Trophoblast cell (in vitro differentiated cells and primary cell): ENCODE measurements at regions not wholly inside any gene's neighbourhood (a gene's known extent, or its start where the extent isn't known, plus 50 kb on each side); places are given as distances from the start of the nearest gene placed in this dataset.
A peak's percentile ranks its signal among the peaks of the same experiment; 100 is the strongest.

Source experiments
- DNase-seq, 2 donors: peaks; one replicate each; pipeline ENCODE4 v3.0.0-alpha.2; 2016
- H2AFZ ChIP-seq: 2 replicates; pipeline ENCODE4 v1.6.1; 2013; ENCODE audit warnings: low read length, moderate library complexity, mild to moderate bottlenecking; ENCODE audit not compliant: insufficient read depth, poor library complexity
- H2AK5ac ChIP-seq: 2 replicates; pipeline ENCODE4 v1.6.1; 2013; ENCODE audit warnings: mild to moderate bottlenecking, low read length
- H2BK120ac ChIP-seq: 2 replicates; pipeline ENCODE4 v1.6.1; 2013; ENCODE audit warnings: low read length, mild to moderate bottlenecking, moderate library complexity; ENCODE audit not compliant: insufficient read depth, poor library complexity
- H2BK12ac ChIP-seq: 2 replicates; pipeline ENCODE4 v1.6.1; 2013; ENCODE audit warnings: mild to moderate bottlenecking, low read length, moderate library complexity
- H2BK5ac ChIP-seq: 2 replicates; pipeline ENCODE4 v1.6.1; 2013; ENCODE audit warnings: low read length, low read depth, moderate library complexity, mild to moderate bottlenecking; ENCODE audit not compliant: poor library complexity
- H3K14ac ChIP-seq: 2 replicates; pipeline ENCODE4 v1.6.1; 2013; ENCODE audit warnings: mild to moderate bottlenecking, low read length
- H3K18ac ChIP-seq: 2 replicates; pipeline ENCODE4 v1.6.1; 2013; ENCODE audit warnings: mild to moderate bottlenecking, low read length
- H3K23ac ChIP-seq: 2 replicates; pipeline ENCODE4 v1.6.1; 2013; ENCODE audit warnings: low read length
- H3K27ac ChIP-seq: 2 replicates; pipeline ENCODE4 v1.5.1; 2013; ENCODE audit warnings: low read depth, mild to moderate bottlenecking, inconsistent platforms, low read length, moderate library complexity
- H3K27me3 ChIP-seq: 2 replicates; pipeline ENCODE4 v1.6.1; 2013; ENCODE audit warnings: inconsistent platforms, mild to moderate bottlenecking, low read length, moderate library complexity; ENCODE audit not compliant: insufficient read depth
- H3K36me3 ChIP-seq, 2 experiments: 1 replicate in 1 of 2; 2 replicates in 1 of 2; pipeline ENCODE4 v1.6.1; 2013; ENCODE audit warnings: low read length in 2 of 2, mild to moderate bottlenecking in 2 of 2, moderate library complexity in 1 of 2; ENCODE audit not compliant: insufficient read depth in 2 of 2, control insufficient read depth in 1 of 2
- H3K4ac ChIP-seq: 2 replicates; pipeline ENCODE4 v1.6.1; 2013; ENCODE audit warnings: low read depth, mild to moderate bottlenecking, low read length, moderate library complexity
- H3K4me1 ChIP-seq, 2 experiments: 1 replicate in 1 of 2; 2 replicates in 1 of 2; pipeline ENCODE4 v1.6.1; 2013; ENCODE audit warnings: low read length in 2 of 2, mild to moderate bottlenecking in 2 of 2, moderate library complexity in 1 of 2; ENCODE audit not compliant: insufficient read depth in 2 of 2, control insufficient read depth in 1 of 2
- H3K4me2 ChIP-seq: 2 replicates; pipeline ENCODE4 v1.6.1; 2013; ENCODE audit warnings: inconsistent platforms, mild to moderate bottlenecking, low read length, moderate library complexity
- H3K4me3 ChIP-seq: 2 replicates; pipeline ENCODE4 v1.5.1; 2013; ENCODE audit warnings: mild to moderate bottlenecking, low read depth, low read length, inconsistent platforms
- H3K79me1 ChIP-seq: one replicate; pipeline ENCODE4 v1.6.1; 2013; ENCODE audit warnings: low read length
- H3K79me2 ChIP-seq: 2 replicates; pipeline ENCODE4 v1.6.1; 2013; ENCODE audit warnings: low read length, mild to moderate bottlenecking; ENCODE audit not compliant: control insufficient read depth, insufficient read depth, poor library complexity
- H3K9ac ChIP-seq: 2 replicates; pipeline ENCODE4 v1.6.1; 2013; ENCODE audit warnings: mild to moderate bottlenecking, low read length
- H3K9me3 ChIP-seq: 2 replicates; pipeline ENCODE4 v1.6.1; 2013; ENCODE audit warnings: low read depth, mild to moderate bottlenecking, control low read depth, inconsistent platforms, low read length; ENCODE audit not compliant: insufficient read depth
- H4K12ac ChIP-seq: 2 replicates; pipeline ENCODE4 v1.6.1; 2013; ENCODE audit warnings: low read depth, mild to moderate bottlenecking, low read length, moderate library complexity
- H4K8ac ChIP-seq: 2 replicates; pipeline ENCODE4 v1.6.1; 2013; ENCODE audit warnings: low read depth, mild to moderate bottlenecking, low read length, moderate library complexity
- H4K91ac ChIP-seq: one replicate; pipeline ENCODE4 v1.6.1; 2013; ENCODE audit warnings: low read depth, mild to moderate bottlenecking, low read length, moderate library complexity
- WGBS: extraction: QIAGEN DNeasy Blood & Tissue Kit; methylation state at CpG from one replicate; pipeline ENCODE4 v1.1.7; 2013; ENCODE audit warnings: missing lambda C conversion rate; ENCODE audit not compliant: insufficient read length, insufficient coverage; ENCODE audit errors: extremely low coverage; 5-methylcytosine and 5-hydroxymethylcytosine counted together

DNA sequence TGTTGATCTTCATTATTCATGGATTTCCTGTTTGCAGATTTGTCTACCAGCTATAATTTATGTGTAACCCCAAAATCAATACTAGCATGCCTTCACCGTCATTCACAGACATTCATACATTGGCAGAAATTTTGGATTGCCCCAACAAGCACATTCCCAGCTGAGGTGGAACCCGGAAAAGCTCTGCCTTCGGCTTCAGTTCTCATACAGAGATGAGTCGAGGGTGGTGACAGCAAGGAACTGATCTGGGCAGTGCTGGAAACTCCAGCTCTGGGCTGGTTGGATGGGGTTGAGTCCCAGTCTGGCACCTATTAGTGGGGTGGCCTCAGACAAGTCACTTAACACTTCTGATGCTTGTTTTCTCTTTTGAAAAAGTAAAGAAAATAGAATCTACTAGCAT, 267.5 kb downstream of the SNX13 start:
- peaks cover 2 to 3% of the 10 kb centered on the region in 2 experiments for H3K4me1 ChIP-seq
- no peaks in the 10 kb centered on the region for H3K9me3 ChIP-seq
- no CpG with 5 or more reads among the region's 4 CpGs for WGBS
- H2BK12ac ChIP-seq = no peak overlapping the region
- peak overlapping the region; percentile 26 for H4K91ac ChIP-seq
- no peak overlapping the region for H3K14ac ChIP-seq
- no peak overlapping the region for H4K12ac ChIP-seq
- H3K4ac ChIP-seq = no peak overlapping the region
- H2BK120ac ChIP-seq = no peak overlapping the region
- H3K4me3 ChIP-seq = no peak overlapping the region
- no peaks in the 10 kb centered on the region for H3K27me3 ChIP-seq
- H3K9ac ChIP-seq = no peak overlapping the region
- no peak overlapping the region for H2AK5ac ChIP-seq
- no peak overlapping the region for H3K4me2 ChIP-seq
- H3K79me1 ChIP-seq = peaks cover 10% of the 10 kb centered on the region
- H3K27ac ChIP-seq = no peak overlapping the region
- H2BK5ac ChIP-seq = no peak overlapping the region
- no peak overlapping the region for H3K18ac ChIP-seq
- no peak overlapping the region for H4K8ac ChIP-seq
- no peaks in the 10 kb centered on the region for H3K79me2 ChIP-seq
- H2AFZ ChIP-seq = no peak overlapping the region
- no peaks in the 10 kb centered on the region for H3K36me3 ChIP-seq
- DNase-seq = no peak
- H3K23ac ChIP-seq = no peak overlapping the region

DNA sequence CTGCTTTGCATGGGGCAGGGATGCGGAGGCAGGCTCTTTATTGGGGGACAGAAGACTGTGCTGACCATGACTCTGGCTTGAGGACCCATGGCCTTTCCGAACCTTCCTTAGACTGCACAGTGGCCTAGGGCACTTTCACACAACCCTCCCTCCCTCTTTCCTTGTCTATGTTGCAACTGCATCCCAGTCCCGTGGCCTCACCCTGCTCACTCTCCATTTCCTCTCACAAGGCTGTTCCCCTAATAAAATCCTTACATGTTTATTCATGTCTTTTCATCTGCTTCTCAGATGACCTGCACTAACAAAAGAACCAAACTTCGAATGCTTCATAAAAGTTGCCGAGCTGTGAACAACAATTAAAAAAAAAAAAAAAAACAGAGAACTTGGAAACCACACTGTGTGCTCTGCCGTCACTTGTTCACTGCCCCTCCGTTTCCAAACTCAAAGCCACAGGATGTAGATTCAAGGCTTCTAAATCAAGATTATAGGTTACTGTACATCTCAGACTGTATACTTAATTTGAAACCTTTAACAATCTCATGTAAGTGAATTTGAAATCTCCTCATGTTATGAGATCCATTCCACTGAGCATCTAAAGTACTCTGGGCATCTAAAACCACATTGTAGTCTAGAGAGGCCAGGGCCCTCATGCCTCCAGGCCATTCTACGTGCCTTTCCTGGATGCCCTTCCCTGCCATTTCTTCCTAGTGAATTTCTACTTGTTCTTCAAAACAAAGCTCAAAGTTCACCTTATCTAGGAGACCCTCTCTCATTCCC, 265.9 kb downstream of the SNX13 start:
- H3K23ac ChIP-seq = no peak overlapping the region
- H3K4me1 ChIP-seq = peaks cover 6 to 7% of the 10 kb centered on the region in 2 experiments
- H4K91ac ChIP-seq = peak overlapping the region; percentile 60
- H3K27me3 ChIP-seq = no peaks in the 10 kb centered on the region
- H2AFZ ChIP-seq = no peak overlapping the region
- H4K12ac ChIP-seq = no peak overlapping the region
- H3K9me3 ChIP-seq = no peaks in the 10 kb centered on the region
- H3K79me1 ChIP-seq = peaks cover 18% of the 10 kb centered on the region
- no peak overlapping the region for H3K4ac ChIP-seq
- peak overlapping the region; percentile 19 for H2BK120ac ChIP-seq
- peak overlapping the region; percentile 18 for H3K27ac ChIP-seq
- H3K14ac ChIP-seq = peak overlapping the region; percentile 32
- peak overlapping the region; percentile 42 for H4K8ac ChIP-seq
- no peaks in the 10 kb centered on the region for H3K36me3 ChIP-seq
- no peak overlapping the region for H3K4me3 ChIP-seq
- H3K79me2 ChIP-seq = no peaks in the 10 kb centered on the region
- peak overlapping the region; percentile 23 for H2AK5ac ChIP-seq
- H2BK5ac ChIP-seq = peak overlapping the region; percentile 29
- DNase-seq = peak; percentile 86 to 95
- no peak overlapping the region for H3K9ac ChIP-seq
- WGBS = no CpG with 5 or more reads among the region's 8 CpGs
- H3K18ac ChIP-seq = peak overlapping the region; percentile 3
- no peak overlapping the region for H3K4me2 ChIP-seq
- H2BK12ac ChIP-seq = peak overlapping the region; percentile 61

DNA sequence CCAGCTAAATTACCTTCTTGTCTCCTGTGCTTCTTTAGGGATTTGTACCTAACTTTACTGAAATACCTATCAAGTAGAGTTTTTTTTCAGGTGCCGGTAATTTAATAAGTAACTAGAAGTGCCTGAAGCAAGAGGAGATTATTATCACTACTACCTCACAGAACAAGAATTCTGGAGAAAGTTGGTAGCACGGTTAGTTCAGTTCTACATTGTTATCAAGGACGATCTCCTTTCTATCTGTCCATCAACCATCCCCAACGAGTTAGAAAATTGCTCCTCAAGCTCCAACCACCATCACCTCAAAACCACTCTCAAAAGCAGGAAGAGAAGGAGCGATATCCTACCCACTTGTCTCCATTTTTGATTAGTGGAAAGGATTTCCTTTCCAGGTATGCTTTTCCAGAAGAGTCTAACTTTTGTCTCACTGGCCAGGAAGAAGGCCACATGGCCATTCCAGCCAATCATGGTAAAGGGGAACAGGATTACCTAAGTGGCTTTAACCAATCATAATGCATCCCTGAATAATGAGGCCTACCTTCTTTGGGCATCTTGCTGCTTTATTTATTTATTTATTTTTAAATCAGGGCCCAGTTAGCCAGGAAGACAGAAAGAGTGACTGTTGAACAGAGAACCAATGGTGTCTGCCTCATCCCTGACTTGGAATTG, 265.2 kb downstream of the SNX13 start:
- Histone ChIP-seq H3K23ac (no peak overlapping the region), H3K9me3 (no peaks in the 10 kb centered on the region), H4K8ac (no peak overlapping the region), H4K91ac (peak overlapping the region; percentile 64), H2AK5ac (no peak overlapping the region), H3K79me2 (no peaks in the 10 kb centered on the region), H3K9ac (no peak overlapping the region), H3K4ac (peak overlapping the region; percentile 78), H3K14ac (peak overlapping the region; percentile 62), H3K4me3 (no peak overlapping the region), H3K79me1 (peaks cover 24% of the 10 kb centered on the region), H2AFZ (no peak overlapping the region), H2BK12ac (no peak overlapping the region), H2BK120ac (peak overlapping the region; percentile 88), H3K27ac (peak overlapping the region; percentile 48), H4K12ac (no peak overlapping the region), H3K27me3 (no peaks in the 10 kb centered on the region), H3K4me2 (no peak overlapping the region), H3K4me1 (peaks cover 13 to 14% of the 10 kb centered on the region in 2 experiments), H2BK5ac (no peak overlapping the region), H3K18ac (no peak overlapping the region), H3K36me3 (no peaks in the 10 kb centered on the region)
- peak; percentile 34 to 94 for DNase-seq
- WGBS = no CpG with 5 or more reads among the region's 5 CpGs

DNA sequence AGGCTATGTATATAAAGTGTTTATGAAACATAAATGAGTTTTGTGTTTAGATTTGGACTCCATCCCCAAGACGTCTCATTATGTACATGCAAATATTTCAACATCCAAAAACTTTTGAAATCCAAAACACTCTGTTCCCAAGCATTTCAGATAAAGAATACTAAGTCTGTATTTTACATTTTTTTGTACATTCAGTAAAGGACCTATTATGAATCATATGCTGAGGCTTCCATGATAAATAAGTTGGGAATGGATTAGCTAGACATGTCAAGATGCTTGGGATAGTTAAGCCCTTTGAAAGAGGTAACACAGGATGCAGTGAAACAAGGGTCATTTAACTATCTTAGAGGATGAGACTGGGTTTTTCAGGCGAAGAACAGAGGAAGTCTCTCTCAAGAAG, 262.9 kb downstream of the SNX13 start:
- H3K27ac ChIP-seq = no peak overlapping the region
- no CpG with 5 or more reads among the region's 2 CpGs for WGBS
- H3K36me3 ChIP-seq = no peaks in the 10 kb centered on the region

More for the DNA sequence above, 262.9 kb downstream of the SNX13 start:
- H2BK120ac ChIP-seq = no peak overlapping the region
- no peak overlapping the region for H2AFZ ChIP-seq
- H2AK5ac ChIP-seq = no peak overlapping the region
- H2BK5ac ChIP-seq = no peak overlapping the region
- no peak overlapping the region for H4K12ac ChIP-seq
- no peak overlapping the region for H3K23ac ChIP-seq
- H3K9ac ChIP-seq = no peak overlapping the region
- H4K91ac ChIP-seq = no peak overlapping the region
- no peak overlapping the region for H3K4me3 ChIP-seq
- no peaks in the 10 kb centered on the region for H3K79me2 ChIP-seq
- no peak overlapping the region for H3K18ac ChIP-seq
- H3K27me3 ChIP-seq = no peaks in the 10 kb centered on the region
- H2BK12ac ChIP-seq = no peak overlapping the region
- no peaks in the 10 kb centered on the region for H3K9me3 ChIP-seq
- H3K79me1 ChIP-seq = peaks cover 28% of the 10 kb centered on the region
- H3K4ac ChIP-seq = no peak overlapping the region
- no peak overlapping the region for H3K4me2 ChIP-seq
- H3K14ac ChIP-seq = no peak overlapping the region
- peaks cover 13 to 19% of the 10 kb centered on the region in 2 experiments for H3K4me1 ChIP-seq
- peak; percentile 10 to 86 for DNase-seq
- H4K8ac ChIP-seq = no peak overlapping the region
